Astrocyte of the cerebellum (primary cell): ENCODE measurements at regions not wholly inside any gene's neighbourhood (a gene's known extent, or its start where the extent isn't known, plus 50 kb on each side); places are given as distances from the start of the nearest gene placed in this dataset.

Experiments
- DNase-seq: peaks from one replicate; pipeline ENCODE4 v3.0.0-alpha.2; 2011; ENCODE audit warnings: low read depth
- H3K4me3 ChIP-seq: 2 replicates; pipeline ENCODE4 v1.5.1; 2011; ENCODE audit warnings: mild to moderate bottlenecking, low read depth, low read length, moderate library complexity
- CTCF ChIP-seq: IDR thresholded peaks from 2 replicates; pipeline ENCODE4 v1.5.1; 2012; ENCODE audit warnings: low read length, low read depth, moderate library complexity, mild to moderate bottlenecking; ENCODE audit errors: missing control alignments
- in situ Hi-C: cut with HindIII; loops from 2 replicates; pipeline ENCODE4 v1.10.0; 2017; ENCODE audit warnings: low sequenced_read_pairs

- no peak for DNase-seq
- TF ChIP-seq CTCF, result no peak
- no peak overlapping the region for H3K4me3 ChIP-seq
- in situ Hi-C loops, result no loop called here
Observed at GRCh38 chr3:5645692-5646410, 458.3 kb downstream of the EDEM1 start.

GRCh38 chr3:5650303-5650702 lies 462.8 kb downstream of the EDEM1 start:
- no peak overlapping the region for H3K4me3 ChIP-seq
- in situ Hi-C loops, result no loop called here
- no peak for TF ChIP-seq CTCF
- no peak for DNase-seq

GRCh38 chr3:5651351-5651750 lies 463.8 kb downstream of the EDEM1 start:
- DNase-seq, result no peak
- no peak for TF ChIP-seq CTCF
- in situ Hi-C loops, result no loop called here

GRCh38 chr3:5653426-5654143 lies 466.1 kb downstream of the EDEM1 start:
- no peak for TF ChIP-seq CTCF
- no peak overlapping the region for H3K4me3 ChIP-seq
- peak; percentile 46 for DNase-seq
- in situ Hi-C loops, result no loop called here

More at GRCh38 chr3:5651351-5651750, 463.8 kb downstream of the EDEM1 start:
- H3K4me3 ChIP-seq, result no peak overlapping the region

GRCh38 chr3:5657106-5657505 lies 469.6 kb downstream of the EDEM1 start:
- no peak for TF ChIP-seq CTCF
- in situ Hi-C loops, result no loop called here
- H3K4me3 ChIP-seq, result no peak overlapping the region
- DNase-seq, result no peak

GRCh38 chr3:5663601-5664000 lies 476.1 kb downstream of the EDEM1 start:
- in situ Hi-C loops, result no loop called here
- no peak for DNase-seq
- TF ChIP-seq CTCF, result no peak
- H3K4me3 ChIP-seq, result no peak overlapping the region
